Glutamatergic neuron (in vitro differentiated cells): ENCODE measurements at regions not wholly inside any gene's neighbourhood (a gene's known extent, or its start where the extent isn't known, plus 50 kb on each side); places are given as distances from the start of the nearest gene placed in this dataset.

Experiments
- DNase-seq: peaks from one replicate; pipeline ENCODE4 v3.0.0; 2022
- H3K27ac Mint-ChIP-seq: one replicate; pipeline ENCODE4 v1.8.0; 2020; ENCODE audit warnings: mild to moderate bottlenecking, mixed read lengths, inconsistent platforms; ENCODE audit not compliant: unreplicated experiment
- H3K27me3 Mint-ChIP-seq: one replicate; pipeline ENCODE4 v1.8.0; 2020; ENCODE audit warnings: mild to moderate bottlenecking, moderate library complexity, mixed read lengths, inconsistent platforms; ENCODE audit not compliant: unreplicated experiment
- H3K36me3 Mint-ChIP-seq: one replicate; pipeline ENCODE4 v1.8.0; 2020; ENCODE audit warnings: mild to moderate bottlenecking, mixed read lengths, inconsistent platforms; ENCODE audit not compliant: unreplicated experiment
- H3K4me1 Mint-ChIP-seq: one replicate; pipeline ENCODE4 v1.8.0; 2020; ENCODE audit warnings: mild to moderate bottlenecking, low read depth, mixed read lengths, inconsistent platforms; ENCODE audit not compliant: unreplicated experiment
- H3K4me3 Mint-ChIP-seq: one replicate; pipeline ENCODE4 v1.8.0; 2020; ENCODE audit warnings: mild to moderate bottlenecking, mixed read lengths, inconsistent platforms; ENCODE audit not compliant: unreplicated experiment
- H3K9me3 Mint-ChIP-seq: one replicate; pipeline ENCODE4 v1.8.0; 2020; ENCODE audit warnings: mild to moderate bottlenecking, moderate library complexity, mixed read lengths, inconsistent platforms; ENCODE audit not compliant: unreplicated experiment
- TF ChIP-seq, protein P1 (sequence below): fragments of 200-600 bp; sonication (generic); IDR thresholded peaks from one replicate; pipeline ENCODE4 v1.5.0; 2021; ENCODE audit not compliant: partially characterized antibody, unreplicated experiment

DNA sequence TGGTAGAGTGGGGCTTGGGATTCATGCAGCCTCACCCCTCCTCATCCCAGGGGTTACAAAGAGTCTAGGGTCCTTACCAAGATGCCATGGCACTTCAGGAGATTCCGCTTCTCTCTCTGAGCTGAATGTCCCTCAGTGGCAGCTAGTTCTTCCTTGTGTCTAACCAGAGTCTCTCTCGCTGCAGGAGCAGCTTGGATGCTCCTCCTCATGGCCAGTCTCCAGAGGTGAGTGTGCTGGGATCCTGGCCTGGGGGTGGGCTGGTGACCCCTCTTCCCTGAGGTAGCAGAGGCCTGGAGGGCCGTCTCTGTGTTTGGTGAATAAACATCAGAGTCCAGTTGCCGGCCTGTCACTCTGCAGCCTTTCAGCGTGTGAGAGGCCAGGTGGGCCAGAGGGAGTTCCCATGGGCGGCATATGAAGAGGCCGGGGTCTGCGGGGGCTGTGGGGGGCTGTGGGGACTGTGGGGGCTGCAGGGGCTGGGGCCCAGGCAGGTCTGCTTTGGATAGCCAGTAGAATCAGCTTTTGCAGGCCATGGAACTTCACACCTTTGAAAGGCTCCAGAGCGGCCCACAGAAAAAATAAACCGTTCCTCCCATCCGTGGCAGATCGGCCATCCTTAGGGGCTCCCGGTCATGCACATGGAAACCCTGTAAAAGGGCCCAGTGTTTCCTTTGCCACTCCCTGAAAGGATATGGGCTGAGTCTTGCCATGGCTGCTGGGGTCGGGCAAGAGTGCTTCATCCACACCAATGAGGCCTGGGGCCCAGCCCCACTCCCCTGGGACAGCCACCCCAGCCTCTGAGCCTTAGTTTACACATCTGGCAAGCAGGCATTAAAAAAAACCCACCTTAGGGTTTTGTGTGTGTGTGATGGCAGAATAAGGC, 256.4 kb downstream of the FOXD2 start:
- Mint-ChIP-seq H3K27me3 (peaks cover 5% of the 10 kb centered on the region), H3K9me3 (peaks cover 3% of the 10 kb centered on the region), H3K4me1 (peaks cover 14% of the 10 kb centered on the region), H3K27ac (no peak overlapping the region), H3K4me3 (no peak overlapping the region), H3K36me3 (no peaks in the 10 kb centered on the region)
- no peak for DNase-seq
- TF ChIP-seq, protein P1, sequence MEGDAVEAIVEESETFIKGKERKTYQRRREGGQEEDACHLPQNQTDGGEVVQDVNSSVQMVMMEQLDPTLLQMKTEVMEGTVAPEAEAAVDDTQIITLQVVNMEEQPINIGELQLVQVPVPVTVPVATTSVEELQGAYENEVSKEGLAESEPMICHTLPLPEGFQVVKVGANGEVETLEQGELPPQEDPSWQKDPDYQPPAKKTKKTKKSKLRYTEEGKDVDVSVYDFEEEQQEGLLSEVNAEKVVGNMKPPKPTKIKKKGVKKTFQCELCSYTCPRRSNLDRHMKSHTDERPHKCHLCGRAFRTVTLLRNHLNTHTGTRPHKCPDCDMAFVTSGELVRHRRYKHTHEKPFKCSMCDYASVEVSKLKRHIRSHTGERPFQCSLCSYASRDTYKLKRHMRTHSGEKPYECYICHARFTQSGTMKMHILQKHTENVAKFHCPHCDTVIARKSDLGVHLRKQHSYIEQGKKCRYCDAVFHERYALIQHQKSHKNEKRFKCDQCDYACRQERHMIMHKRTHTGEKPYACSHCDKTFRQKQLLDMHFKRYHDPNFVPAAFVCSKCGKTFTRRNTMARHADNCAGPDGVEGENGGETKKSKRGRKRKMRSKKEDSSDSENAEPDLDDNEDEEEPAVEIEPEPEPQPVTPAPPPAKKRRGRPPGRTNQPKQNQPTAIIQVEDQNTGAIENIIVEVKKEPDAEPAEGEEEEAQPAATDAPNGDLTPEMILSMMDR = no peak

DNA sequence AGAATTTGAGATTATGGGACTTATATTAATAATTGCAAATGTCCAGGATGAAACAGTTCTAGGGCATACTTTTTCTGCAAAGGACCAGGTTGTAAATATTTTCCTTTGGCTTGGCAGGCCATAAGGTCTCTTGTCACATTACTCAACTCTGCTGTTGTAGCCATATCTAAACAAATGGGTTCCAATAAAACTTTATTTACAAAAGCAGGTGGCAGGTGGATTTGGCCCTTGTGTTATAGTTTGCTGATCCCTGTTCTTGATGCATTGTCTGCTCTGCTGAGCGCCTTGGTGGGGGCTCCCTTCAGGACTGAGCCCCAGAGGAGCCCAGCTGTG, 258.5 kb downstream of the FOXD2 start:
- H3K4me1 Mint-ChIP-seq = peaks cover 8% of the 10 kb centered on the region
- no peak for DNase-seq
- no peaks in the 10 kb centered on the region for H3K36me3 Mint-ChIP-seq
- peaks cover 3% of the 10 kb centered on the region for H3K27me3 Mint-ChIP-seq
- H3K9me3 Mint-ChIP-seq = no peaks in the 10 kb centered on the region
- TF ChIP-seq, protein P1 = no peak
- no peak overlapping the region for H3K4me3 Mint-ChIP-seq
- no peak overlapping the region for H3K27ac Mint-ChIP-seq

DNA sequence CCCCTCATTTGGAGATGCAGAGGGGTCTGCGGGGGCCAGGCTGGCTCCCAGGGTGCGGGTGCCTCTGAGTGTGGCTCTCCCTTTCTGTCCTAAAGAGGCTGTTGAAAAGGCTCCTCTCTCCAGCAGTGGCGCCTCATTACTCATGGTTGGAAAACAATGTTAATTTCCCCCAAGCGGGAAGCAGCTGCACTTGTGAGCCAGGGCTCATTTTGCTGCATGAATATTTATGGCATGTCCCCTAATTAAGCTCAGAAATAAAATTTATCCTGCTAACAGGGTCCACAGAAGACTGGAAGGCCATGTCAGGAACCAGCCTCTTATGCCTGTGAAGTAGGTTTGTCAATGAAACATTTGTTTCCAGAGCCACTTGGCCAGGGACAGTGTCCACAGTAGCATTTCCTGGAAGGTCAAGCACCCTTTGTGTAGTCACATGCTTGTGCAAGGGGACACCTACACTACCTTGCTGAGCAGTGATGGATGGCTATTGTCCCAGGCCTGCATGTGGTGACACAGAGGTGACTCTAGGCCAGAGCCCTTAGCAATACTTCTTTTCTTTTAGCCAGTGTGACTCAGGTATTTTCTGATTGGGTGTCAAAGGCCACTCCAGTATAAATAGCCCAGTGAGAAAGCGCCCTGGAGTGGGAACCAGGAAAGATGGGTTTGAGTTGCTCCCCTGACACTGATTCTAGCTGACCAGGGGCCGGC, 259.0 kb downstream of the FOXD2 start:
- H3K9me3 Mint-ChIP-seq = peaks cover under 1% of the 10 kb centered on the region
- TF ChIP-seq, protein P1 = no peak
- no peak overlapping the region for H3K27ac Mint-ChIP-seq
- H3K4me1 Mint-ChIP-seq = peaks cover 8% of the 10 kb centered on the region
- H3K4me3 Mint-ChIP-seq = no peak overlapping the region
- DNase-seq = no peak
- no peaks in the 10 kb centered on the region for H3K36me3 Mint-ChIP-seq
- peaks cover 3% of the 10 kb centered on the region for H3K27me3 Mint-ChIP-seq

DNA sequence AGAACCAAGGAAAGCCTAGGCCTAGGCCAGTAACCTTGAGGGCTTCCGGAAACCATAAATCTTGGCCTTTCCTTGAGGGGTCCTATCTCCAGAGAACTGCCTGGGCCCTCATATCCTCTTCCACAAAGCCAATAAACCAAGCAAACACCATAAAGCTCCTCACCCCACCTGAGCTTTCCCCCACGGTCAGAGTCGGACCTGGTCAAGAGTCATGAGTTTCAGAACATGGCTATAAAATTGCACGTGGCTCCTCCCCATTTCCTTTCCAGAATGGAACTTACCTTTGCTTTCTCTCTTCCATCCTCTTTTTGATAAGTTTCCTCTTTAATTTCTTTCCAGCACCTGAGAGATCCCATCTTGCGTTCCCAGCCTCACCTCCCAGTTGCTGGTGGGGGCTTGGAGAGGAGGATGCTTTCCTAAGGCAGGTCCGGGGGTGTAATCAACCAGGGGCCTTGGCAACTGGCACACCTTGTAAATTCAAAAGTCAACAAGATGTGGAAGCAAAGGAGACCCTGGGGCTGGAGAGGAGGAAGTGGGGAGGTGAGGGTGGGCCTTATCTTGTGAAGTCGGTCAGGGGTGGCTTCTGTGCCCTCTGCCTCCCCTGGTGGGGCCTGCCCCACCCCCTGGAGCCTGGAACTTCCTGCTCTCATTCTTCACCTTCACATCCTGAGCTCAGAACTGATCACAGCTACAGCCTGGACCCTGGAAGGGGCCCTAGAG, 259.9 kb downstream of the FOXD2 start:
- Mint-ChIP-seq H3K9me3 (peaks cover 3% of the 10 kb centered on the region), H3K27ac (no peak overlapping the region), H3K4me1 (peaks cover 8% of the 10 kb centered on the region), H3K27me3 (peaks cover 3% of the 10 kb centered on the region), H3K4me3 (no peak overlapping the region), H3K36me3 (no peaks in the 10 kb centered on the region)
- no peak for DNase-seq
- TF ChIP-seq, protein P1 = no peak
